ENCODE measurements at regions not wholly inside any gene's neighbourhood (a gene's known extent, or its start where the extent isn't known, plus 50 kb on each side); places are given as distances from the start of the nearest gene placed in this dataset.

- TF ChIP-seq, protein P1, sequence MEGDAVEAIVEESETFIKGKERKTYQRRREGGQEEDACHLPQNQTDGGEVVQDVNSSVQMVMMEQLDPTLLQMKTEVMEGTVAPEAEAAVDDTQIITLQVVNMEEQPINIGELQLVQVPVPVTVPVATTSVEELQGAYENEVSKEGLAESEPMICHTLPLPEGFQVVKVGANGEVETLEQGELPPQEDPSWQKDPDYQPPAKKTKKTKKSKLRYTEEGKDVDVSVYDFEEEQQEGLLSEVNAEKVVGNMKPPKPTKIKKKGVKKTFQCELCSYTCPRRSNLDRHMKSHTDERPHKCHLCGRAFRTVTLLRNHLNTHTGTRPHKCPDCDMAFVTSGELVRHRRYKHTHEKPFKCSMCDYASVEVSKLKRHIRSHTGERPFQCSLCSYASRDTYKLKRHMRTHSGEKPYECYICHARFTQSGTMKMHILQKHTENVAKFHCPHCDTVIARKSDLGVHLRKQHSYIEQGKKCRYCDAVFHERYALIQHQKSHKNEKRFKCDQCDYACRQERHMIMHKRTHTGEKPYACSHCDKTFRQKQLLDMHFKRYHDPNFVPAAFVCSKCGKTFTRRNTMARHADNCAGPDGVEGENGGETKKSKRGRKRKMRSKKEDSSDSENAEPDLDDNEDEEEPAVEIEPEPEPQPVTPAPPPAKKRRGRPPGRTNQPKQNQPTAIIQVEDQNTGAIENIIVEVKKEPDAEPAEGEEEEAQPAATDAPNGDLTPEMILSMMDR (conservative IDR thresholded peaks at IDR 0.05; ENCODE audit: low read depth in 2 of 2) = no peak
These were observed 193.5 kb downstream of the PCDH17 start (continued) for GRCh38 chr13:57825066-57825465.

DNA sequence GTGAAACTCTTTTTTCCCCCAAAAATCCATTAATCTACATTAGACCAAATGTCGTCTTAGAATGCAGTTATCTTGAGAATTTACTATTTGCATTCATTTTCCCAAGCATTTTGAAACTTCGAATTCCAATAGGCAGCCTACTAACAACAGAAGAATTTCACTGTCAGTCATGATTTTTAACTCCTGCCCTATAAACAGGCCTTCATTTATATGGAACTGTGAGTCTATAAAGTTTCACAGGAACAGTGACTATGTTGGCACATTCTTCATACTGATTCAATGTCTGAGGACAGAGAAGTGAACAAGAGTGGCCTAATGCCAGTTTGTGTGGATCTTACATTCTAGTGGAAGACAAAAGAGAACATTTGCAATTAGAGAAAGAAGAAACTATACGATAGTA lies 198.0 kb downstream of the PCDH17 start:
- Histone ChIP-seq H3F3A (replicated peaks; ENCODE audit: low read depth) (no peaks in the 10 kb centered on the region), H3K4me2 (no peak overlapping the region), H3K79me2 (replicated peaks; ENCODE audit: insufficient read depth) (no peaks in the 10 kb centered on the region), H3K4me3 (no peak overlapping the region), H3K27me3 (ENCODE audit: insufficient read depth) (no peaks in the 10 kb centered on the region), H3K4me1 (ENCODE audit: insufficient read depth) (no peaks in the 10 kb centered on the region), H2AFZ (peak overlapping the region; percentile 9; the same call in 1 of the 2 replicates), H3K36me3 (ENCODE audit: insufficient read depth) (no peaks in the 10 kb centered on the region), H4K20me1 (replicated peaks; ENCODE audit: insufficient read depth) (no peaks in the 10 kb centered on the region), H3K9me2 (ENCODE audit: insufficient read depth) (no peaks in the 10 kb centered on the region), H3K27ac (ENCODE audit: low read depth) (no peak overlapping the region)
- TF ChIP-seq POLR2AphosphoS5 (IDR thresholded peaks at IDR 0.05; ENCODE audit: low read depth) (no peak), CREB1 (CRISPR knock-in tag; IDR thresholded peaks at IDR 0.05; ENCODE audit: low read depth) (no peak), ETS1 (IDR thresholded peaks at IDR 0.05) (no peak), ZNF462 (CRISPR knock-in tag; IDR thresholded peaks at IDR 0.05) (no peak)
- DNase-seq (ENCODE audit: low spot score) (no peak), ATAC-seq (no peak)
- Mint-ChIP-seq H3K27me3 (ENCODE audit: insufficient read depth, low read depth, poor library complexity) (peaks cover 2% of the 10 kb centered on the region), H3K4me1 (no peaks in the 10 kb centered on the region), H3K36me3 (ENCODE audit: low read depth) (peaks cover 3% of the 10 kb centered on the region; the same call in 2 of the 3 replicates), H3K4me3 (no peak overlapping the region), H3K27ac (no peak overlapping the region), H3K9me3 (peaks cover 3% of the 10 kb centered on the region; the same call in 2 of the 3 replicates)

Measured in GM23338 (cell line).